H1 (cell line): ENCODE measurements at regions not wholly inside any gene's neighbourhood (a gene's known extent, or its start where the extent isn't known, plus 50 kb on each side); places are given as distances from the start of the nearest gene placed in this dataset.

Experiments
- HDAC2 ChIP-seq, 2 experiments: fragments of 300-600 bp in 1 of 2; sonication (generic) in 1 of 2; IDR thresholded peaks; 2 replicates each; pipeline ENCODE4 v1.6.1; 2011 to 2012; ENCODE audit warnings: low read depth in 2 of 2, low read length in 2 of 2, mild to moderate bottlenecking in 2 of 2, moderate library complexity in 2 of 2, borderline replicate concordance in 1 of 2, inconsistent platforms in 1 of 2
- POLR2AphosphoS5 ChIP-seq: IDR thresholded peaks from 2 replicates; pipeline ENCODE4 v1.6.1; 2011; ENCODE audit warnings: low read depth, low read length
- RNF2 ChIP-seq: fragments of 200-900, 300-1000 bp; sonication (generic); IDR thresholded peaks from 2 replicates; pipeline ENCODE4 v1.7.1; 2016; ENCODE audit warnings: borderline replicate concordance, low read depth, mild to moderate bottlenecking, antibody characterized with exemption, low read length; ENCODE audit not compliant: poor library complexity, severe bottlenecking; ENCODE audit errors: missing control alignments
- TF ChIP-seq, protein P1 (sequence below), 3 experiments: IDR thresholded peaks; 1 replicate in 2 of 3; 2 replicates in 1 of 3; pipeline versions ENCODE4 v1.5.1 to v1.6.1; 2011; ENCODE audit warnings: low read length in 3 of 3, mild to moderate bottlenecking in 3 of 3, inconsistent platforms in 2 of 3, low read depth in 1 of 3, moderate library complexity in 1 of 3; ENCODE audit not compliant: insufficient read depth in 1 of 3; ENCODE audit errors: control extremely low read depth in 1 of 3

DNA sequence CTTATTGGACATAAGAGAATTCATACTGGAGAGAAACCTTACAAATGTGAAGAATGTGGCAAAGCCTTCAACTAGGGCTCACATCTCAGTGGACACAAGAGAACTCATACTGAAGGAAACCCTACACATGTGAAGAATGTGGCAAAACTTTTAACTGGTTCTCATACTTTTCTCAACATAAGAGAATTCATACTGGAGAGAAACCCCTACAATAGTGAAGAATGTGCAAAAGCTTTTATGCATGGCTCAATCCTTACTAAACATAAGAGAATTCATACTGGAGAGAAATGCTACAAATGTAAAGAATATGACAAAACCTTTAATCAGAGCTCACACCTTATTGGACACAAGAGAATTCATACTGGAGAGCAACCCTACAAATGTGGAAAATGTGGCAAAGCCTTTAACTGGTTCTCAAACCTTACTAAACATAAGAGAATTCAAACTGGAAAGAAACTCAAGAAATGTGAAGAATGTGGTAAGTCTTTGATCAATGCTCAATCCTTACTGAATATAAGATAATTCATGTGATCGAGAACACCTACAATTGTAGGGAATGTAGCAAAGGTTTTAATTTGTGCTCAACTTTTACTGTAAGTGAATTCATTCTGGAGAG is 121.8 kb upstream of the ZNF722 start:
- TF ChIP-seq RNF2, result no peak
- no peak for TF ChIP-seq POLR2AphosphoS5
- TF ChIP-seq HDAC2 (IDR thresholded peaks at IDR 0.05; ENCODE audit: borderline replicate concordance in 1 of 2, low read depth in 2 of 2, low read length in 2 of 2), result no peak
- TF ChIP-seq, protein P1, sequence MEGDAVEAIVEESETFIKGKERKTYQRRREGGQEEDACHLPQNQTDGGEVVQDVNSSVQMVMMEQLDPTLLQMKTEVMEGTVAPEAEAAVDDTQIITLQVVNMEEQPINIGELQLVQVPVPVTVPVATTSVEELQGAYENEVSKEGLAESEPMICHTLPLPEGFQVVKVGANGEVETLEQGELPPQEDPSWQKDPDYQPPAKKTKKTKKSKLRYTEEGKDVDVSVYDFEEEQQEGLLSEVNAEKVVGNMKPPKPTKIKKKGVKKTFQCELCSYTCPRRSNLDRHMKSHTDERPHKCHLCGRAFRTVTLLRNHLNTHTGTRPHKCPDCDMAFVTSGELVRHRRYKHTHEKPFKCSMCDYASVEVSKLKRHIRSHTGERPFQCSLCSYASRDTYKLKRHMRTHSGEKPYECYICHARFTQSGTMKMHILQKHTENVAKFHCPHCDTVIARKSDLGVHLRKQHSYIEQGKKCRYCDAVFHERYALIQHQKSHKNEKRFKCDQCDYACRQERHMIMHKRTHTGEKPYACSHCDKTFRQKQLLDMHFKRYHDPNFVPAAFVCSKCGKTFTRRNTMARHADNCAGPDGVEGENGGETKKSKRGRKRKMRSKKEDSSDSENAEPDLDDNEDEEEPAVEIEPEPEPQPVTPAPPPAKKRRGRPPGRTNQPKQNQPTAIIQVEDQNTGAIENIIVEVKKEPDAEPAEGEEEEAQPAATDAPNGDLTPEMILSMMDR (IDR thresholded peaks at IDR 0.05; ENCODE audit: control extremely low read depth in 1 of 3, insufficient read depth in 1 of 3, low read depth in 1 of 3, low read length in 3 of 3), result no peak
